ENCODE measurements at regions not wholly inside any gene's neighbourhood (a gene's known extent, or its start where the extent isn't known, plus 50 kb on each side); places are given as distances from the start of the nearest gene placed in this dataset.

GRCh38 chr13:105914291-105915036 is 621.0 kb downstream of the EFNB2 start:
- H3K4me1 ChIP-seq (ENCODE audit: control insufficient read depth in 3 of 3, insufficient read depth in 2 of 3, low read depth in 1 of 3, low read length in 2 of 3), result peaks cover 3 to 10% (median 4%) of the 10 kb centered on the region in 3 donors

GRCh38 chr13:105908586-105908985 is 626.9 kb downstream of the EFNB2 start:
- DNase-seq (no peak), FAIRE-seq (no peak)
- no peaks in the 10 kb centered on the region for H3K27me3 ChIP-seq (ENCODE audit: control insufficient read depth in 3 of 3, insufficient read depth in 3 of 3, low read length in 3 of 3)
- WGBS, 3 donors, result 65 to 80% (median 69%) methylated on average over 9 of the region's 9 CpGs
- H3K4me3 ChIP-seq (ENCODE audit: low read depth in 1 of 3, low read length in 3 of 3), result no peak overlapping the region
- H3K27ac ChIP-seq (ENCODE audit: low read depth in 1 of 3, low read length in 2 of 3), result no peak overlapping the region
- no peaks in the 10 kb centered on the region for H3K9me3 ChIP-seq (ENCODE audit: control insufficient read depth in 2 of 2, insufficient read depth in 1 of 2, low read depth in 1 of 2, low read length in 1 of 2)
- H3K36me3 ChIP-seq (ENCODE audit: control insufficient read depth in 3 of 3, insufficient read depth in 2 of 3, low read depth in 1 of 3, low read length in 3 of 3), result no peaks in the 10 kb centered on the region
- H3K4me1 ChIP-seq (ENCODE audit: control insufficient read depth in 3 of 3, insufficient read depth in 2 of 3, low read depth in 1 of 3, low read length in 2 of 3), result no peaks in the 10 kb centered on the region

More at GRCh38 chr13:105914291-105915036, 621.0 kb downstream of the EFNB2 start:
- no peaks in the 10 kb centered on the region for H3K36me3 ChIP-seq (ENCODE audit: control insufficient read depth in 3 of 3, insufficient read depth in 2 of 3, low read depth in 1 of 3, low read length in 3 of 3)
- DNase-seq, result no peak
- H3K4me3 ChIP-seq (ENCODE audit: low read depth in 1 of 3, low read length in 3 of 3), result no peak overlapping the region
- H3K27ac ChIP-seq (ENCODE audit: low read depth in 1 of 3, low read length in 2 of 3), result no peak overlapping the region
- 57 to 90% (median 76%) methylated on average over 4 of the region's 4 CpGs for WGBS, 3 donors
- FAIRE-seq, result no peak
- H3K9me3 ChIP-seq (ENCODE audit: control insufficient read depth in 2 of 2, insufficient read depth in 1 of 2, low read depth in 1 of 2, low read length in 1 of 2), result no peaks in the 10 kb centered on the region
- no peaks in the 10 kb centered on the region for H3K27me3 ChIP-seq (ENCODE audit: control insufficient read depth in 3 of 3, insufficient read depth in 3 of 3, low read length in 3 of 3)

- Histone ChIP-seq H3K4me3 (ENCODE audit: low read depth in 1 of 3, low read length in 3 of 3) (no peak overlapping the region), H3K36me3 (ENCODE audit: control insufficient read depth in 3 of 3, insufficient read depth in 2 of 3, low read depth in 1 of 3, low read length in 3 of 3) (no peaks in the 10 kb centered on the region)
- WGBS, 3 donors, result 85 to 88% (median 87%) methylated on average over 3 of the region's 3 CpGs
Observed at GRCh38 chr13:105907319-105908019, 628.0 kb downstream of the EFNB2 start.

DNA sequence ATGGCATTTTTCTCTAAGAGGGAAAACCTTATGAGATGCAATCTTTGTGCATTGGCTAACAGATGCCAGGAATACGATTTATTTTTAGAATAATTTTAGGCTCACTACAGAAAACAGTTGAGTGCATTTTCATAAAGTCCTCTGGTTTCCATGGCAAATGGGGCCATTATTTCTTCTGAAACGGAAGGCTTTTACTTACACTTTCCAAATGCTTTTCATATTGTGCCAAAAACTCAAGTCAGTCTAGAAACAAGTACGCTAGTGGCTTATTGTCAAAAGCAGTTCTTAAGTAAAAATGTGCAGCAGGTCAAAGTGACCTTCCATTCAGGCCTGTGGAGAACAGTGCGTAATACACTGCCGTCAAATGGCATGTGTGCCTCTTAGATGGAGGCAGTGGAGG is 628.7 kb downstream of the EFNB2 start:
- Histone ChIP-seq H3K27me3 (ENCODE audit: control insufficient read depth in 3 of 3, insufficient read depth in 3 of 3, low read length in 3 of 3) (no peaks in the 10 kb centered on the region), H3K4me3 (ENCODE audit: low read depth in 1 of 3, low read length in 3 of 3) (no peak overlapping the region), H3K4me1 (ENCODE audit: control insufficient read depth in 3 of 3, insufficient read depth in 2 of 3, low read depth in 1 of 3, low read length in 2 of 3) (no peaks in the 10 kb centered on the region), H3K27ac (ENCODE audit: low read depth in 1 of 3, low read length in 2 of 3) (no peak overlapping the region), H3K9me3 (ENCODE audit: control insufficient read depth in 2 of 2, insufficient read depth in 1 of 2, low read depth in 1 of 2, low read length in 1 of 2) (no peaks in the 10 kb centered on the region), H3K36me3 (ENCODE audit: control insufficient read depth in 3 of 3, insufficient read depth in 2 of 3, low read depth in 1 of 3, low read length in 3 of 3) (no peaks in the 10 kb centered on the region)
- DNase-seq (no peak), FAIRE-seq (no peak)
- WGBS, 3 donors, result 79 to 91% (median 91%) methylated on average over 5 of the region's 5 CpGs

More at GRCh38 chr13:105907319-105908019, 628.0 kb downstream of the EFNB2 start:
- Histone ChIP-seq H3K27ac (ENCODE audit: low read depth in 1 of 3, low read length in 2 of 3) (no peak overlapping the region), H3K4me1 (ENCODE audit: control insufficient read depth in 3 of 3, insufficient read depth in 2 of 3, low read depth in 1 of 3, low read length in 2 of 3) (no peaks in the 10 kb centered on the region), H3K27me3 (ENCODE audit: control insufficient read depth in 3 of 3, insufficient read depth in 3 of 3, low read length in 3 of 3) (no peaks in the 10 kb centered on the region), H3K9me3 (ENCODE audit: control insufficient read depth in 2 of 2, insufficient read depth in 1 of 2, low read depth in 1 of 2, low read length in 1 of 2) (no peaks in the 10 kb centered on the region)
- DNase-seq (no peak), FAIRE-seq (peak; percentile 55)

DNA sequence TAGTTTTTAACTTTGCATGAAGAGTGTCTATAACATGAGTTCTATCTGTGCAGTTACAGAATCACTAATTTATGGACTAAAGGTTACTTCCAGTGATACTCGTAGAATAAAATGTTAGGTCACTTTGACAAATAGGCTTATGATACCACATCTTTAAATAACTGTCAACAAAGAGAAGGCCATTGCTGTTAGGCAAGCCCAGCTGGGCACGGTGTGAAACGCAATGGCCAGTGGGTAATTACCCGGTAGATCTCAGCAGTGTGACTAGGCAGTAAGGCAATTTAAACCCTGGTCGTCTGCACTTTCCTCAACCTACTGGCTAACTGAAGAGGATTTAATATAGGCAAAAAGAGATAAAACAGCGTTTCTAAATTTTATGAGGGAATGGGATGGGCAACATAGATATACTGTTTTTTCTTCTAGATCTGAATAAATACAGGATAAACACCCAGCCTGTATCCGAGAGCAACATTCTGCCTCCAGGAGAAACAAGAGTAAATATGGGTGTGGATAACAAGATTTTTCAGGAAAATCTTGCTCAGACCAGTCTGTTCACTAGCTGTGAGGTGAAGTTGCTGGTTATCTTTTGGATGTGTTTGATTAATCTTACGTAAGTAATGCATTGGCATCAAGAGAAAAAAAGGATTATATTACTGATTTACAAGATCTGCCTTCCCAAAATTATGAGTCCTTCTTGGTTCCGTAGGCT is 631.3 kb downstream of the EFNB2 start:
- H3K36me3 ChIP-seq (ENCODE audit: control insufficient read depth in 3 of 3, insufficient read depth in 2 of 3, low read depth in 1 of 3, low read length in 3 of 3), result no peaks in the 10 kb centered on the region
- no peaks in the 10 kb centered on the region for H3K4me1 ChIP-seq (ENCODE audit: control insufficient read depth in 3 of 3, insufficient read depth in 2 of 3, low read depth in 1 of 3, low read length in 2 of 3)
- no peaks in the 10 kb centered on the region for H3K27me3 ChIP-seq (ENCODE audit: control insufficient read depth in 3 of 3, insufficient read depth in 3 of 3, low read length in 3 of 3)
- no peak for FAIRE-seq
- no peak overlapping the region for H3K4me3 ChIP-seq (ENCODE audit: low read depth in 1 of 3, low read length in 3 of 3)
- DNase-seq, result peak in 1 of 2 donors; percentile 33
- H3K27ac ChIP-seq (ENCODE audit: low read depth in 1 of 3, low read length in 2 of 3), result no peak overlapping the region
- 63 to 75% (median 74%) methylated on average over 9 of the region's 9 CpGs for WGBS, 3 donors
- no peaks in the 10 kb centered on the region for H3K9me3 ChIP-seq (ENCODE audit: control insufficient read depth in 2 of 2, insufficient read depth in 1 of 2, low read depth in 1 of 2, low read length in 1 of 2)

DNA sequence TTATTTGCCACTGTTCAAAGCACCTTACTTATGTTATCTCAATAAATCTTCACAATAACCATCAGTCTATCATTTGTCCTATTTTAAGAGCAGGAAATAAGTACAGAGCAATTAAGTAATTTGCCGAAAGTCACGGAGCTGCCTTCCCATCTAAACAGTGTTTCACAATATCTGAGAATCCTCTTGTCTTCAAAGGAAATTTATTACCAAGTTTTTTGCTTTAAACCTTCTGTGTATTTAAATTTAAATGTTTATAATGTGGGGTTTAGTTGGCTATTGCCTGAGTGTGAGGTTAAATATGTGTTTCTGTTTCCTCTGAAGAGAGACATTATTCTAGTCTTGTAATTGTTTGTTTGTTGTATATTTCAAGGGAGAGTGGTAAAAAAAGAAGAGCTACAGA is 633.1 kb downstream of the EFNB2 start:
- Histone ChIP-seq H3K27ac (ENCODE audit: low read depth in 1 of 3, low read length in 2 of 3) (no peak overlapping the region), H3K4me1 (ENCODE audit: control insufficient read depth in 3 of 3, insufficient read depth in 2 of 3, low read depth in 1 of 3, low read length in 2 of 3) (no peaks in the 10 kb centered on the region), H3K9me3 (ENCODE audit: control insufficient read depth in 2 of 2, insufficient read depth in 1 of 2, low read depth in 1 of 2, low read length in 1 of 2) (no peaks in the 10 kb centered on the region), H3K36me3 (ENCODE audit: control insufficient read depth in 3 of 3, insufficient read depth in 2 of 3, low read depth in 1 of 3, low read length in 3 of 3) (no peaks in the 10 kb centered on the region), H3K27me3 (ENCODE audit: control insufficient read depth in 3 of 3, insufficient read depth in 3 of 3, low read length in 3 of 3) (no peaks in the 10 kb centered on the region), H3K4me3 (ENCODE audit: low read depth in 1 of 3, low read length in 3 of 3) (no peak overlapping the region)
- DNase-seq (no peak), FAIRE-seq (no peak)
- 42 to 69% (median 53%) methylated on average over 2 of the region's 2 CpGs for WGBS, 3 donors

DNA sequence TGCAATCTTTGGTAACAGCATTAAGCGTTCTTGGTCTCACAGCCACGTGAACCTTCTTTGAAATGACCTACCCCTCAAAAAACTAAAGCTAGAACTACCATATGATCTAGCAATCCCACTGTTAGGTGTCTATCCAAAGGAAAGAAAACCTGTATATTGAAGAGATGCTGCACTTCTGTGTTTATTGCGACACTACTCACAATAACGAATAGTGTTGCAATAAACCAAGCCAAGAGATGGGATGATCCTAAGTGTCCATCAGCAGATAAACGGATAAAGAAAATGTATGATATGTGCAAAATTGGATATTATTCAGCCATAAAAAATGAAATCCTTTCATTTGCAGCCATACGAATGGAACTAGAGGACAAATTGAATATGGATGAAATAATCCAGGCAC is 637.9 kb downstream of the EFNB2 start:
- Histone ChIP-seq H3K9me3 (ENCODE audit: control insufficient read depth in 2 of 2, insufficient read depth in 1 of 2, low read depth in 1 of 2, low read length in 1 of 2) (no peaks in the 10 kb centered on the region), H3K27me3 (ENCODE audit: control insufficient read depth in 3 of 3, insufficient read depth in 3 of 3, low read length in 3 of 3) (no peaks in the 10 kb centered on the region), H3K36me3 (ENCODE audit: control insufficient read depth in 3 of 3, insufficient read depth in 2 of 3, low read depth in 1 of 3, low read length in 3 of 3) (no peaks in the 10 kb centered on the region), H3K4me1 (ENCODE audit: control insufficient read depth in 3 of 3, insufficient read depth in 2 of 3, low read depth in 1 of 3, low read length in 2 of 3) (no peaks in the 10 kb centered on the region), H3K27ac (ENCODE audit: low read depth in 1 of 3, low read length in 2 of 3) (no peak overlapping the region), H3K4me3 (ENCODE audit: low read depth in 1 of 3, low read length in 3 of 3) (no peak overlapping the region)
- FAIRE-seq (no peak), DNase-seq (no peak)
- 87 to 94% (median 91%) methylated on average over 6 of the region's 6 CpGs for WGBS, 3 donors

DNA sequence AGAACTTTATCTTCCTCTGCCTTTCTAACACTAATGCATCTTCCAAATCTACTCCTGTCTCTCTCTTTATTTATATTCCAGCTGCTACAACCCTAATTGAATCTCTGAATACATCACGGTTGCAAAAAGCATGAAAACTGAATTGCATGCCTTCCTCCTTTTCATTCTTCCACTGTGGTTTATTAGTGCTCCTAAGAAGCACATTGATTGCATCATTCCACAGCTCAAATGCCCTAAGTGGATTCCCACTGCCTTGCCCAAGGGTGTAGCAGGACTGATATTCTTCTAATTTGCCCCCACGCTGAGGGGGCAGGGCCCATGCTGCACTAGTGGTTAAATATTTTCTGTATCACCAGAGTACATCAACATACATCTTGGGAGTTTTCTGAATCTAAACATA is 640.8 kb downstream of the EFNB2 start:
- no peaks in the 10 kb centered on the region for H3K4me1 ChIP-seq (ENCODE audit: control insufficient read depth in 3 of 3, insufficient read depth in 2 of 3, low read depth in 1 of 3, low read length in 2 of 3)
- H3K9me3 ChIP-seq (ENCODE audit: control insufficient read depth in 2 of 2, insufficient read depth in 1 of 2, low read depth in 1 of 2, low read length in 1 of 2), result no peaks in the 10 kb centered on the region
- FAIRE-seq, result no peak
- no peak for DNase-seq
- no peak overlapping the region for H3K4me3 ChIP-seq (ENCODE audit: low read depth in 1 of 3, low read length in 3 of 3)
- 69 to 79% (median 75%) methylated on average over 2 of the region's 2 CpGs for WGBS, 3 donors
- no peaks in the 10 kb centered on the region for H3K36me3 ChIP-seq (ENCODE audit: control insufficient read depth in 3 of 3, insufficient read depth in 2 of 3, low read depth in 1 of 3, low read length in 3 of 3)
- no peaks in the 10 kb centered on the region for H3K27me3 ChIP-seq (ENCODE audit: control insufficient read depth in 3 of 3, insufficient read depth in 3 of 3, low read length in 3 of 3)
- H3K27ac ChIP-seq (ENCODE audit: low read depth in 1 of 3, low read length in 2 of 3), result no peak overlapping the region
